Keratinocyte (primary cell): ENCODE measurements at regions not wholly inside any gene's neighbourhood (a gene's known extent, or its start where the extent isn't known, plus 50 kb on each side); places are given as distances from the start of the nearest gene placed in this dataset.
A peak's percentile ranks its signal among the peaks of the same experiment; 100 is the strongest.

ENCODE experiments used
- DNase-seq: peaks from one replicate; pipeline ENCODE4 v3.0.0-alpha.2; 2011; ENCODE audit warnings: low read depth, missing footprints, low spot score
- FAIRE-seq: peaks from 2 replicates; lab custom pipeline; 2011; peaks lifted over from hg19 to GRCh38; lab: Jason Lieb, UNC
- H2AFZ ChIP-seq: 2 replicates; pipeline ENCODE4 v1.6.0; 2012; ENCODE audit warnings: low read length, control low read depth, inconsistent platforms; ENCODE audit not compliant: control insufficient read depth
- H3K27ac ChIP-seq: 2 replicates; pipeline ENCODE4 v1.5.1; 2011; ENCODE audit warnings: low read length; ENCODE audit not compliant: control insufficient read depth, insufficient read depth
- H3K27me3 ChIP-seq: 3 replicates; pipeline ENCODE4 v1.6.0; 2011; ENCODE audit warnings: low read length; ENCODE audit not compliant: control insufficient read depth, insufficient read depth; ENCODE audit errors: extremely low read depth
- H3K36me3 ChIP-seq, 2 experiments: 2 replicates in 1 of 2; 3 replicates in 1 of 2; pipeline ENCODE4 v1.5.1; 2011; ENCODE audit warnings: low read length in 2 of 2, mild to moderate bottlenecking in 1 of 2; ENCODE audit not compliant: control insufficient read depth in 2 of 2, insufficient read depth in 2 of 2; ENCODE audit errors: extremely low read depth in 1 of 2
- H3K4me1 ChIP-seq: 3 replicates; pipeline ENCODE4 v1.5.1; 2011; ENCODE audit warnings: low read length; ENCODE audit not compliant: control insufficient read depth, insufficient read depth; ENCODE audit errors: extremely low read depth
- H3K4me2 ChIP-seq: 3 replicates; pipeline ENCODE4 v1.6.0; 2011; ENCODE audit warnings: low read depth, low read length; ENCODE audit not compliant: control insufficient read depth, insufficient read depth; ENCODE audit errors: extremely low read depth
- H3K4me3 ChIP-seq, 3 experiments: fragments of 200-600 bp in 1 of 3; sonication (generic) in 1 of 3; 2 replicates in 2 of 3; 3 replicates in 1 of 3; pipeline ENCODE4 v1.5.1; 2011 to 2016; ENCODE audit warnings: low read length in 3 of 3, mild to moderate bottlenecking in 3 of 3, control low read depth in 2 of 3, inconsistent platforms in 1 of 3, low read depth in 1 of 3, mixed read lengths in 1 of 3, mixed run types in 1 of 3, moderate library complexity in 1 of 3; ENCODE audit not compliant: control insufficient read depth in 2 of 3, insufficient read depth in 2 of 3; ENCODE audit errors: extremely low read depth in 1 of 3
- H3K79me2 ChIP-seq: 2 replicates; pipeline ENCODE4 v1.6.0; 2012; ENCODE audit warnings: low read length; ENCODE audit not compliant: control insufficient read depth, insufficient read depth
- H3K9ac ChIP-seq: 3 replicates; pipeline ENCODE4 v1.6.0; 2011; ENCODE audit warnings: low read length; ENCODE audit not compliant: control insufficient read depth, insufficient read depth; ENCODE audit errors: extremely low read depth
- H3K9me1 ChIP-seq: 3 replicates; pipeline ENCODE4 v1.6.0; 2011; ENCODE audit warnings: low read length; ENCODE audit not compliant: control insufficient read depth, insufficient read depth; ENCODE audit errors: extremely low read depth
- H3K9me3 ChIP-seq: 2 replicates; pipeline ENCODE4 v1.5.1; 2012; ENCODE audit warnings: low read depth, low read length; ENCODE audit not compliant: control insufficient read depth
- H4K20me1 ChIP-seq: 3 replicates; pipeline ENCODE4 v1.6.0; 2011; ENCODE audit warnings: low read length; ENCODE audit not compliant: control insufficient read depth, insufficient read depth; ENCODE audit errors: extremely low read depth
- CTCF ChIP-seq, 3 experiments: IDR thresholded peaks in 1 of 3; conservative IDR thresholded peaks in 1 of 3; optimal IDR thresholded peaks in 1 of 3; 2 replicates in 2 of 3; 3 replicates in 1 of 3; pipeline versions ENCODE3 to v1.5.1; 2011; ENCODE audit warnings: low read length in 3 of 3, mild to moderate bottlenecking in 3 of 3, moderate library complexity in 2 of 3, control low read depth in 1 of 3, inconsistent platforms in 1 of 3; ENCODE audit not compliant: insufficient read depth in 2 of 3; ENCODE audit errors: extremely low read depth in 1 of 3
- EZH2 ChIP-seq: IDR thresholded peaks from one replicate; pipeline ENCODE4 v1.6.1; 2012; ENCODE audit warnings: inconsistent platforms, mild to moderate bottlenecking, low read length, moderate library complexity
- dilution Hi-C: fragments of 300-500 bp; cut with MboI; formaldehyde crosslinking; loops from one replicate; pipeline ENCODE4 v1.7.0; 2020; ENCODE audit warnings: low sequenced_read_pairs; ENCODE audit not compliant: extremely low pct_ligation_motif_present

- FAIRE-seq (no peak), DNase-seq (no peak)
- Histone ChIP-seq H3K9me1 (no peaks in the 10 kb centered on the region), H3K4me1 (peaks cover 10% of the 10 kb centered on the region), H3K27me3 (no peaks in the 10 kb centered on the region), H2AFZ (no peak overlapping the region), H3K79me2 (no peaks in the 10 kb centered on the region), H3K4me3 (no peak overlapping the region), H3K4me2 (no peak overlapping the region), H3K36me3 (no peaks in the 10 kb centered on the region), H3K9me3 (no peaks in the 10 kb centered on the region), H3K9ac (no peak overlapping the region), H4K20me1 (no peaks in the 10 kb centered on the region), H3K27ac (no peak overlapping the region)
- no peak for TF ChIP-seq EZH2
- dilution Hi-C loops = no loop called here
These were observed 68.0 kb upstream of the NRIP1 start for GRCh38 chr21:15132781-15133180.

- dilution Hi-C loops = no loop called here
- Histone ChIP-seq H3K9me3 (no peaks in the 10 kb centered on the region), H2AFZ (peak overlapping the region; percentile 11), H3K27me3 (no peaks in the 10 kb centered on the region), H4K20me1 (no peaks in the 10 kb centered on the region), H3K4me3 (no peak overlapping the region), H3K4me2 (peak overlapping the region; percentile 49), H3K27ac (no peak overlapping the region), H3K36me3 (no peaks in the 10 kb centered on the region), H3K4me1 (peaks cover 10% of the 10 kb centered on the region), H3K9me1 (no peaks in the 10 kb centered on the region), H3K9ac (no peak overlapping the region), H3K79me2 (no peaks in the 10 kb centered on the region)
- no peak for TF ChIP-seq CTCF (optimal IDR thresholded peaks at IDR 0.05 in 1 of 3, IDR thresholded peaks at IDR 0.05 in 1 of 3, conservative IDR thresholded peaks at IDR 0.05 in 1 of 3; ENCODE audit: extremely low read depth in 1 of 3, insufficient read depth in 2 of 3, low read length in 3 of 3)
- TF ChIP-seq EZH2 = no peak
- peak; percentile 41 for FAIRE-seq
- DNase-seq = no peak
These were observed 70.1 kb upstream of the NRIP1 start for GRCh38 chr21:15134701-15135470.
